ENCODE measurements at regions not wholly inside any gene's neighbourhood (a gene's known extent, or its start where the extent isn't known, plus 50 kb on each side); places are given as distances from the start of the nearest gene placed in this dataset.

GRCh38 chr20:41774291-41774690 is 156.1 kb upstream of the CHD6 start:
- Histone ChIP-seq H3K27me3 (no peaks in the 10 kb centered on the region), H3K27ac (no peak overlapping the region), H3K36me3 (no peaks in the 10 kb centered on the region), H3K4me1 (no peaks in the 10 kb centered on the region), H3K9me3 (no peaks in the 10 kb centered on the region), H3K9ac (ENCODE audit: low read depth in 2 of 2, low read length in 2 of 2) (no peak overlapping the region), H3K4me3 (no peak overlapping the region)
- no peak for TF ChIP-seq CTCF (IDR thresholded peaks at IDR 0.05)
- intact Hi-C loops (cut with DNase I) = no loop called here
- DNase-seq = no peak

- no peak overlapping the region for H3K27ac ChIP-seq
- no peaks in the 10 kb centered on the region for H3K36me3 ChIP-seq
- TF ChIP-seq CTCF (IDR thresholded peaks at IDR 0.05) = no peak
- H3K9me3 ChIP-seq = no peaks in the 10 kb centered on the region
- intact Hi-C loops (cut with DNase I) = no loop called here
- no peaks in the 10 kb centered on the region for H3K27me3 ChIP-seq
- H3K4me1 ChIP-seq = no peaks in the 10 kb centered on the region
- H3K9ac ChIP-seq (ENCODE audit: low read depth in 2 of 2, low read length in 2 of 2) = no peak overlapping the region
- no peak for DNase-seq
- no peak overlapping the region for H3K4me3 ChIP-seq
Measured at GRCh38 chr20:41770965-41771364, 152.8 kb upstream of the CHD6 start.

GRCh38 chr20:41770427-41770826 is 152.2 kb upstream of the CHD6 start:
- Histone ChIP-seq H3K9me3 (no peaks in the 10 kb centered on the region), H3K4me1 (no peaks in the 10 kb centered on the region), H3K4me3 (no peak overlapping the region), H3K27ac (no peak overlapping the region), H3K27me3 (no peaks in the 10 kb centered on the region), H3K9ac (ENCODE audit: low read depth in 2 of 2, low read length in 2 of 2) (no peak overlapping the region), H3K36me3 (no peaks in the 10 kb centered on the region)
- intact Hi-C loops (cut with DNase I) = no loop called here
- TF ChIP-seq CTCF (IDR thresholded peaks at IDR 0.05) = no peak
- no peak for DNase-seq

GRCh38 chr20:41769592-41770018 is 151.4 kb upstream of the CHD6 start:
- no peak for TF ChIP-seq CTCF (IDR thresholded peaks at IDR 0.05)
- Histone ChIP-seq H3K9me3 (no peaks in the 10 kb centered on the region), H3K4me1 (no peaks in the 10 kb centered on the region), H3K36me3 (no peaks in the 10 kb centered on the region), H3K27ac (no peak overlapping the region), H3K4me3 (no peak overlapping the region), H3K9ac (ENCODE audit: low read depth in 2 of 2, low read length in 2 of 2) (no peak overlapping the region), H3K27me3 (no peaks in the 10 kb centered on the region)
- no peak for DNase-seq
- intact Hi-C loops (cut with DNase I) = no loop called here

GRCh38 chr20:41750137-41750536 is 132.0 kb upstream of the CHD6 start:
- DNase-seq = no peak
- Histone ChIP-seq H3K9me3 (no peaks in the 10 kb centered on the region), H3K27me3 (no peaks in the 10 kb centered on the region), H3K9ac (ENCODE audit: low read depth in 2 of 2, low read length in 2 of 2) (no peak overlapping the region), H3K4me3 (no peak overlapping the region), H3K36me3 (no peaks in the 10 kb centered on the region), H3K4me1 (no peaks in the 10 kb centered on the region), H3K27ac (no peak overlapping the region)
- intact Hi-C loops (cut with DNase I) = no loop called here
- TF ChIP-seq CTCF (IDR thresholded peaks at IDR 0.05) = no peak

All from colonic mucosa (tissue), 4 donors.